HG03095 (cell line): ENCODE measurements at regions not wholly inside any gene's neighbourhood (a gene's known extent, or its start where the extent isn't known, plus 50 kb on each side); places are given as distances from the start of the nearest gene placed in this dataset.
"Not testable (repeated sequence)": the region's sequence is repeated elsewhere in the genome, so short reads cannot be mapped to it uniquely, and the experiment has no call there.

ENCODE experiments used
- ATAC-seq: cut with Tn5 transposase; IDR thresholded peaks from one replicate; pipeline ENCODE4 v1.9.1; 2021; ENCODE audit warnings: moderate library complexity; ENCODE audit not compliant: unreplicated experiment

DNA sequence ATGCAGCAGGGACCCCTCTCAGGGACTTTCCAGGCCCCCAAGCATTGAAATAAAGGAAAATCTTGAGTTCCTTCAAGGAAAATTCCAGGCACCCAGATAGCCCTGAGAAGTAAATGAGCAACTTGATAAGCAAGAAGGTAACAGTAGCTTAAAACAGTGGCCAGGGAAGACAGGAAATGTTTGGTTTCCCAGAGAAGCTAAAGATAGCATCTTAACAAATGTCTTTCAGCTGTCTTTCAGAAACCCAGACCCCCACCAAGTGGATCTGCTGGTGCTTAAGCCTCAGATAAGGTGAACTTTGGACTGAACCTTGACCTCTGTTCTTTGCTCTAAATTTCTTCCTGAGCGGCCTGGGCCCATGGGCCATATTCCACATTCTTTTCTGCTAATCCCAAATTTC lies 117.8 kb upstream of the CST7 start:
- ATAC-seq = no peak

DNA sequence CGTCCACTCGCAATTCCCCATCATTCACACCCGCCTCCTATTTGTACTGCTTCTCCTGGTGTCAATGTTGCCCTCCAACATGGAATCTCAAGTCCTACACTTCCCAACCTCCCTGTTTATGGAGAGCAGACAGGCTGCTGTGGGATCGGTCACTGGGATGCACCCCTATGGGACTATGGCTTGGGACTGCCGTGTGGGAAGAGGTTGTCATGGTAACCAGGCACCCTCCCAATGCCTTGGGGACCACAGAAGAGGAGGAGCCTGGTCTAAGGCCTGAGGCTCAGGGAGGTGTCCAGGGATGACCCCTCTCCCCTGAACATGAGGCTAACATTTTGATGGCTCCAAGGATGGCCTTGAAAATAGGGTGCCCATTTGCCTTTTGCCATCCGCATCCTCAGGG lies 116.6 kb upstream of the CST7 start:
- no peak for ATAC-seq

DNA sequence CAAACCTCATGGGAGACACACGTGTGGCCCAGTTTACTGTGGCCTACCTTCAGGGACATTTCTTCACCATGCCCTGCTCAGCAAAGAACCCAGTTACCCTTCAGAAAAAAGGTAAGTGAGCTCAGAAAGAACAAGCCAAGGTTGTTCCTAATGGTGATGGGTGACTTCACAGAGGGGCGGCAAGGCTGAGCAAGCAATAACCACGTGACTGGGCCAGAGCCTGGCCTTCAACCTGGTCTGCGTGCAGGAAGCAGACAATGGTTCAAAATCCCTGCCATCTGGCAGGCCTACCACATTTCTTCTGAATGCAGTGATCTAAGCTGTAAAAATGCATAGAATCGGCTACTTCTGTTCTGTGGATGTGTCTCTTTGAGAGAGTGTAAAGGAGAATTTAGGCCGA lies 115.5 kb upstream of the CST7 start:
- no peak for ATAC-seq

DNA sequence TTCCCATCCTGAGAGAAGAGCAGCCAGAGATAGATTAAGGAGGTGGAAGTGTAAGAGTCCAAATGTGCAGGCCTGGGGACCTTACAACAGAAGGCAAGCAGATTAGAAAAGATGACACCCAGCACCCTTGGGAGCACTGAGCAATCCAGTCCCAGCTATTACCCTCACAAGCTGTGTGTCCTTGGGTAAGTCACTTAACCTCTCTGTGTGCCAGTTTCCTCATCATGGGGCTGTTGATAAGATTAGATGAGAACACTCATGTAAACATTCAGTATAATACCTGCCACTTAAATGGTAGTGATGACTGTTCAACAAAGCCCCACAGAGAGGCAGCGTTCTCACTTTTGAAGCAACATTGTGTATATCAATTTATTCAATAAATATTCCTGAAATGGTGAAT lies 114.8 kb upstream of the CST7 start:
- no peak for ATAC-seq

DNA sequence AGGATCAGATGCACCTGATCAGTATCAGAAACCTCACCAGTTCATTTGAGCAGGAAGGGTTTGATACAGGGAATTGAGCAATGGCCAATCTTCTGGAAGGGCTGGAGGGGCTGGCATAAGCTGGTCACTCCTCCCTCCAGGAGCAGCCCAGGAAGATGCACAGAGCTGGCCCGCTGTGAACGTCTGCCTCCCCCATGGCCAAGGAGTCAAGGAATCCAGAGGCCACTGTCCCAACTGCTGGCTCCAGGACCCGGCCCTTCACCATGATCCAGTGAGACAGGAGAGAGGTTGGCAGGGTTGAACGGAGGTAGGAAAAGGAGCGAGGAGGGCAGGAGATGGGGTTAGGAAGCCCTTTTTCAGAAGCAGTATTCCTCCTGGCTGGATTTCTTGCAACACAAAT lies 113.9 kb upstream of the CST7 start:
- no peak for ATAC-seq

DNA sequence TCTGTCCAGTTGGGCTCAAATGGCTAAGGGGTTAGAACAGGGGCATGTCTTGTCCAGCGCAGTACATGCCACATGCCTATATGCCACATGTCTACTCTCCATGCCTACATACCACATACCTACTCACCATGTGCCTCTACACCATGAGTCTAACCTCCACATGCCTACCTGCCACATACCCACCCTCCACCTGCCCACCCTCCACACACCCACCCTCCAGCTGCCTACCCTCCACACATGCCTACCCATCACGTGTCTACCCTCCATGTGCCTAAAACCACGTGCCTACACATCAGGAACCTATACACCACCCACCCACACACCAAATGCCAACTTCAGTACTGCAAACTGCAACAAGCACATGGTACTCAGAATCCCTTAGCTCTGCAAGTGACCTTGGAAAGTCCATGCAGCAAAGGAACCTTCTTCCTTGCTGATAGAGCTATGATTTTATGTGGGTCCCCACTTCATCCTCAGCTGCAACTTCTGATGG lies 113.0 kb upstream of the CST7 start:
- ATAC-seq = no peak

DNA sequence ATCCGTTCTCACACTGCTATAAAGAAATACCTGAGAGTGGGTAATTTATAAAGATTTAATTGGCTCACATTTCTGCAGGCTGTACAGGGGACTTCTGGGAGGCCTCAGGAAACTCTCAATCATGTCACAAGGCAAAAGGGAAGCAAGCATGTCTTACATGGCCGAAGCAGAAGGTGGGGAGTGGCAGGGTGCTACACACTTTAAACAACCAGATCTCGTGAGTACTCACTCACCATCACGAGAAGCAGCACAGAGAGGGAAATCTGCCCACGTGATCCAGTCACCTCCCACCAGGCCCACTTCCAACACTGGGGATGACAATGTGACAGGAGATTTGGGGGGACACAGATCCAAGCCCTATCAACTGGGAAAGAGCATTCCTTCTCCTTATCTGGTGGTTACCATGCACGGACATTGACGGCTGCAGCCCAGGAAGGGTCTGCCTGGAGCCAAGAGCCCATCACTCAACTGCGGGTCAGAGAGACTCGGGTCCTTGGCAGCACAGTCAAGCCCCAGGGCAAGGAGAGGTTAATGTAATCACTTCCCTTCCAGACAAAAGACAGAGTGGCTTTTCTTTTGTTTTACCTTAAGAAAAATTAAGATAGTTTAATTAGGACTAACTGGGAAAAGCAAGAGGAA lies 112.3 kb upstream of the CST7 start:
- ATAC-seq = no peak

DNA sequence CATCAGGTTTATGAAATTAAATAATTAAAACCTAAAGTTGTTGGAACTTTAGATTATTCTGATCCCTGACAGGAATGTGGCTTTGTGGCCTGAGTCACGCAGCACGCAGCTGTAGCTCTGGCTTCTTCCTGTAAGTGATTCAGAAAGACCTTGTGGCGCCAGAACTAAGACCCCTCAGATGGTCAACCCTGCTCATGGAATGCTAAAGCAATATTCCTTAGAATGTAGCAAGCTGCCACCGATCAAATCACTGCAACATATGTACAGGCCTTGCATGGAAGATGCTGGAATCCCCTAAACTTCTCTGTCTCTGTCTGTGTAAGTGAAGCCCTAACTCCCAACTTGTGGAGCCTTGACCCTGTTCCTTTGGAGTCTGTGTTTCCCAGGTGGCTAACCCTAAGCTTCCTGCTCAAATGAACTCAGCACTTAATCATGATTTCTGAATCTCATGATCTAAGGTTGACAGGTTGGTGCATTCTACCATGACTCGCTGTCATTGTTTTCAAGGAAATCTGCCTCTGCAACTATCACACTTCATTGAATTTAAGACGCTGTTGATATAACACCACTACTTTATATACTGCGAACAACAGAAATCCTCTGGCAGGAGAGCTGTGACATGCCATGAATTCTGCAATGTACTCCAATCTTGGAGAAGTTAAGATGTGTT lies 111.2 kb upstream of the CST7 start:
- no peak for ATAC-seq

DNA sequence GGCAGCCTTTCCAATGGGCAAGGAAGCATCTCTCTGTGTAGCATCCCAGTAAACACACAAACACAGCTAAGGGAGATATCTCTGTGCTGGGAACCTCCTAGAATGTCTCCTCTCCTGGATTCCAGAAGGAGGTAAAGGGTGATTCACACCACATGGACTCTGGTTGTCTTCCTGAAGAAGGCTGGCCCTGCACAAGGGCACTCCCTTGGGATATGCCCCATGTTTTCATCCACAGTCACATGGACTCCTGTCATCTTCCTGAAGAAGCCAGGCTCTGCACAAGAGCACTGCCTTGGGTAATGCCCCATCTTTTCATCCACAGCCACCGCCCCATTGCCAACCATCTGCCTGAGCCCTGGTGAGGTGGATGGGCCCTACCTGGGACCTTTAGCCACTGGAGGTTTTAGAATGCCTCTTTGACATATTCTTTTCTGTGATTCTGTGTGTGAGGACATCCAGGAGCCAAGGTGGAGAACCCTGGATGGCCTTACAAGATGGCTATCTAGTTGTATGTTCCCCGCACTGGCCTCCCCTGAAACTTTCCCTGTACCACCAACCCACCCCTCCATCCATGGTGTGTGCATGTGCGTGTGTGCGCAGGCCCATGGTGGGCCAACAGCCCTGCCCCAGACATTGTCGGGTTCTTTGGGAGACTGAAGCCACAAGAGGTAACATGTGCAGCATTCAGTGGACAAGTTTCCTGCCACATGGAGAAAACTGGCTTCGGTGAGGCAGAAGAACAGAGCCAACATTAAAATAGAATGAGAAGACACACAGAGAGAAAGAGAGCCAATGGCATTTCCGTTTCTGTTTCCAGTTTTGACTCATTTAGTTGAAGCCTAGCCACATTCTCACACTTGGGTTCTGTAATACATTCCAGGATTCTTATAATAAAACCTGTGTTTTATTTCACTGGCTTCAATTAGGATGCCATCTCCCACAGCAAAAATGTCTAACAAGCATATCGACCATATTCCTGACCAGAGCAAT lies 110.2 kb upstream of the CST7 start:
- ATAC-seq = no peak

DNA sequence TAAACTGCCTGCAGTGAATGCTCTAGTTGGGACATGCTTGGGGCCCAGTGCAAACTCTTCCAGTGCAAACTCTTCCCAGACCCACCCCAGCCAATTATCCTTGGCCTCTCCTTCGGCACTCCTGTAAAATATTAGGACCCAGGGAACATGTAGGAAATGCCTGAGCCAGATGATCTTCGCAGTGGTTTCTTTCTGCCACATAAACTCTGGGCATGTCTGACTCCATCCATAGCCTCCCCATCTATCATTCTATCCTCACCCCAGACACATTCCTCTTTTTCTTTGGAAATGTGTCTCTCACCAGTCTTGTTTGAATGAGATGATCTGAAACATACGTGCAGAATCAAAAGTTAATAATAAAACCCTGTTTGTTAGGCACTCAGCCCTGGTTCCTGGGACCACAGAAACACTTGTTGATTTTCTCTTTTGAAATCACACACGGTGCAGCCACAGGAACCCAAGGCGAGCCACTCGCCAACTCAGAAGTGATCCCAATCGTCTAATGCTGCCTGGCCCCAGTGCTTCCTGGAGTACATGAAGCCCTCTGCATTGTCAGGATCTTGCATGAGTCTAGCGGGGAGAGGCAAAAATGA lies 108.9 kb upstream of the CST7 start:
- ATAC-seq = no peak

DNA sequence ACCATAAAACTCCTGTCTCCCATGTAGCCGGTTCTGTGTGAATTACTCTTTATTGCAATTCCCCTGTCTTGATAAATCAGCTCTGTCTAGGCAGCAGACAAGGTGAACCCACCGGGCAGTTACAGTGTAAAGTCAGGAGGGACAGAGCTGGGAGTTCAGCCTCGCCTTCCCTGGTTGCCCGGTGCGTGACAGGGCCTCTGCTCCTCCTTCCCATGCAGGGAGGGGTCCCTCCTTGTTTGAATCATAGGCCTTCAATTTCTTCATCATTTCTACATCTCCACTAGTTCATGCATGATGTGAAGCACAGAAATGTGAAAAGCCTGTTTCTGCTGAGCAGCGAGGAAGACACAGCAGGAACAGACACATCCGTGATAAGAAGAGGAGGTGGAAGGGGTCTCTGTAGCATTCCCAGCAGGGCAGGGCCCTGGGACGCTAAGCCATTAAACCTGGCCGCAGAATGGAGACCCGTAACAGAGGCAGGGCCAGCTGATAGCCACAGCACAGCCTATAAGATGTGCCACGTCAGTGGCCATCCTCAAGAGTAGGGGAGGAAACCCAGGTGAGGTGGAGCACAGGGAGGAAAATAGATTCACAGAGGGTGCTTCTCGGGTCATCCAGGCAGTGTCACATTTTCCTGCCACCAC lies 106.7 kb upstream of the CST7 start:
- ATAC-seq = no peak

DNA sequence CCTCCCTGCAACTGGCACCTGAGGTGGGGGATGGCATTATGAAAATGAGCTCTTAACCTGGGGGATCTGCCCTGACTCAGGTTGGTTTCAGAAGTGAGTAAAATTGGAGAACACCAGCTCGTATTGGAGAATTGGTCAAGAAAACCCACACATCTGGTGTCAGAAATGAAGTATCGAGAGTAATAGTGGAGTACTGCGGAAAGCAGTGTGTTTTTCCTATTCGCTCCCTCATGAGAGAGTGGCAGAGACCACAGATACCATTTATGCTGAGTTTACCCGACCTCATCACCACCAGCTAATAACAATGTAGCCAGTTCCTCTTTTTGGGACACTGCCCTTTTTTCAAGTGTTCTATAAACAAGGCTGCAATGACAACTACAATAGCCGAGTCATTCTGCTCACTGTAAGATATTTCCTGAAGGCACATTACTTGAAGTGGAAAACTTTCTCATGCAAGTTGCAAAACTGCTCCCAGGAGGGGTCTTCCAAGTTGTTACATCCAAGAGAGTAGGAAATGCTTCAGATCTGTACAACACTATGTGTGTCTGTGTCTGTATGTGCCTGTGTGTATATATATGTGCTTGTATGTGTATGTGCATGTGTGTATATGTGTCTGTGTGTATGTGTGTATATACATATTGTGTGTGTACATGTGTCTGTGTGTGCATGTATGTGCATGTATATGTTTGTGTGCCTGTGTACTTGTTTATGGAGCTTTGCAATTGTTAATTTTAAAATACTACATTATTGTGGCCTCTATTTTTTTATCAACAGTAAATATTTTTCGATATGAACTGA lies 106.0 kb upstream of the CST7 start:
- peak; percentile 92 for ATAC-seq

DNA sequence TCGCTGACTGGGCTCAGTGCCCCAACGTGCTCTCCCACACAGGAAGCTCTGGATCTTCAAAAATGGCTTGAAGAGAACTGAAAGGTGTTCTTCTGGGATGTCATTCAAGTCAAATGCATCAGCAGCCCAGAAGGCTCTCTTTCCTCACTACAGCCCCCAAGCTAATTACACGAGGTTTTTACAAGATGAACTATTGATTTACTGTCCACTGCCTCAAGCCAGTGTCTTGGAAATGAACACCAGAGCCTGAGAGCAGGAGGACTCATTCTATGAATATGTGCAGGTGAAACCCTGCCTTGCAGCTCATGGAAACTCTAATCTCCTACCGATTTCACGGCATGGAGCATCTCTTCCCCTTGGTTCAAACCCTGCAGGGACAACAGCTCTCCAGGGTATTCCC lies 98.9 kb upstream of the CST7 start:
- no peak for ATAC-seq

DNA sequence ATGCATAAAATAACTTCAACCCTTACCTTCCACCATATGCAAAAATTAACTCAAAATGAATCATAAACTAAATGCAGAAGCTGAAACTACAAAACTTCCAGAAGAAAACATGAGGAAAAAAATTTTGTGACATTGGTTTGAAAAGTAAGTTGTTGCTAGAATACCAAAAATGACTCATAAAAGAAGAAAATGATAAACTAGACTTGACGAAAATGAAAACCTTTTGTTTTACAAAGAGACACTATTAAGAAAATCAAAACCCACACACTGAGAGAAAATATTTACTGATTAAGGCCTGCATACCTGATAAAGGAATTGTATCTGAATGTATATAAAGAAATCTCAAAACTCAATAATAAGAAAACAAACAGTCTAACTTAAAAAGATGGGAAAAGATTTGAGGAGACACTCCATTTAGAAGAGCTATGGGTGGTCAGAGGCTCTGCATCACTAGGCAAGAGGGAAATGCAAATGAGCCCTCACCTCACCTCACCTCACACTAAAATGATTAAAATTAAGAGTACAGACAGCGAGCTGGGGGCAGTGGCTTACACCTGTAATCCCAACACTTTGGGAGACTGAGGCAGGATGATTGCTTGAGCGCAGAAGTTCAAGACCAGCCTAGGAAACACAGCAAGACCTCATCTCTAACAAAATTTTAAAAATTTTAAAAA lies 97.6 kb upstream of the CST7 start:
- no peak for ATAC-seq

DNA sequence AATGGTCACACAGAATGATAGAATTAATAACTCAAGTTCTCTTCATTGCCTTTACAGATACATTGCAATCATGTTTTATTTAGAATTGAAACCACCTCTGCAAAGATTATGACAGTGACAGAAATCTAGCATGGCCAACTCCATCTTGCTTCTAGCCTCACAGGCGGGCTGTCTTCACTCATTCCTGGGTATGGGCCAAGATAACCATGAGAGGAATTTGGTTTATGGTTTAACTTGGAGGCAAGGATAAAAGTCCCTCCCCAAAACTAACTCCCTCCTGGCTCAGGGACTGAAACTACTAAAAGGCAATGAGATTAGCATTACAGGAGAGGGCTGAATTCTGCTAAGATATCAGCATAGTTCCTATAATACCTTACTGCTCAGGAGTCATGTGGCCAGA lies 95.2 kb upstream of the CST7 start:
- ATAC-seq = no peak

DNA sequence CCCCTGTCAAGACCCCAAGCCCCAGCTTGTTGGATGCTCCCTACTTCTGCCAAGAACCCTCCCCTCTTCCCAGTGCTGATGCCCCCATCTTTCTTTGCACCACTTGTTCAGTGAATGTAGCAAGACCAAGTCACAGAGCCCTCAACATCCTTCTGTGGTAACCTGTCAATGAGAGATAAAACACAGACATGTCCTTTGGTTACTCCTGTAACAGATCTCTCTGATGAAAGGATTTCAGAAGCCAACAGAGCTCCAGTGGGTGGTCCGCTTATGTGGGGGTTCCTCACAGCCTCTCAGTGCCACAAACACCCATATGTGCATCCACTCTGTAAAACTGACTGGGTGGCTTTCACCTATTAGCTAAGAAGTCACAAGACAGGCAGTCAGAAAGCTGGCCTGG lies 93.2 kb upstream of the CST7 start:
- no peak for ATAC-seq

DNA sequence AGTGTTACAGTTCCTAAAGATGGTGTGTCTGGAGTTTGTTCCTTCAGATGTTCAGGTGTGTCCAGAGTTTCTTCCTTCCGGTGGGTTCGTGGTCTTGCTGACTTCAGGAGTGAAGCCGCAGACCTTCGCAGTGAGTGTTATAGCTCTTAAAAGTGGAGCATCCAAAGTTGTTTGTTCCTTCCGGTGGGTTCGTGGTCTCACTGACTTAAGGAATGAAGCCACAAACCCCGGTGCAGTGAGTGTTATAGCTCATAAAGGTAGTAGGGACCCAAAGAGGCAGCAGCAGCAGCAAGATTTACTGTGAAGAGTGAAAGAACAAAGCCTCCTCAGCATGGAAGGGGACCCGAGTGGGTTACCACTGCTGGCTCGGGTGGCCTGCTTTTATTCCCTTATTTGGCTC lies 90.6 kb upstream of the CST7 start:
- ATAC-seq = not testable (repeated sequence)

DNA sequence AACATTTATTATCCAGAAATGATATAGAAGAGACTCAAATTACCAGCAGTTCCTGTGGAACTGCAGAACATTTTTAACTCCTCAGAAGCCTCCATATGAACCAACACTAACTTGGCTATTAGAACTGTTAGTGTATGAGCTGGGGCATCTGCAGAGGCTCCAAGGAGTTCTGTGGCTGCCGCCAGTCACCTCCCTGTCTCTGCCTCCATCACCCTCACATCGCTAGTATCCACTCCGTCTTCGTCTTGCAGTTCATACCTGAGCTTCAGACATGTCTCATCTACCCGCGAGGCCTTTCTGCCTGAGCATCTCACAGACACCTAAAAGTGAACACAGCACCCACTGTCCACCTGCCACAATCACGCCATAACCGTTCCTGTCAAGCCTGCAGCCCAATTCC lies 89.5 kb upstream of the CST7 start:
- ATAC-seq = no peak

DNA sequence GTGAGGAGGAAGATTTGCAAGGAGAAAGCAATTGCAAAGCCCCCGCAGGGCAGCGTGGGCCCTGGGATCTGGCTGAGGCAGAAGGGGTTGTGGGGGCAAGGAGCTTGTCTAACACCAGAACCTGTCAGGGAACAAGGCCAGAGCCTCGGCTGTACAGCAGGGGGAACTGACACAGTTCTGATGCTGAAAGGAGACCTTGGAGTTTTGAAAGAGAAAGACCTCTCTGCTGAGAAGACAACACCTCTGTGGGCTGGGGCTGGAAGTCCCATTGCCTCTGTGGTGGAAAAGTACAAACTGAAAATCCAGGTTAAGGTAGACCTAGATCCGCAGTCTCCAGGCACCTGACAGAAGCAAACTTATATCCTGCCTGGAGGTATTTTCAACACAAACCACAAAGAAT lies 86.9 kb upstream of the CST7 start:
- no peak for ATAC-seq
